ENCODE measurements at regions not wholly inside any gene's neighbourhood (a gene's known extent, or its start where the extent isn't known, plus 50 kb on each side); places are given as distances from the start of the nearest gene placed in this dataset.

DNA sequence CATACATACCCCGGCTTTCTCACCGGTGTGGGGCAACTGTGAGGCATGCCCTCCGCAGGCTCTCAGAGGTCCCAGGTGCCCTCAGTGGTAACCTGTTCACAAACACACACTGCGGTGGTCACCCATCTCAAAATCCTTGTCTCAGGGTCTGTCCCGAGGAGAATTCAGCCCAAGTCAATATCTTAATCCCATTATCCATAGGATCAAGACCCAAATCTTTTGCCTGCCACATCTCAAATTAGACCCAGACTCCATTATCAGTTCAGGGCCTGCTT lies 140.8 kb downstream of the CDC5L start:
- no peak for TF ChIP-seq CTCF (IDR thresholded peaks at IDR 0.05; ENCODE audit: insufficient read depth in 1 of 2, low read depth in 1 of 2, low read length in 1 of 2, severe bottlenecking in 1 of 2, unreplicated experiment in 1 of 2)
- Mint-ChIP-seq H3K4me3 (ENCODE audit: unreplicated experiment) (no peak overlapping the region), H3K27ac (ENCODE audit: unreplicated experiment) (no peak overlapping the region), H3K9me3 (ENCODE audit: unreplicated experiment) (no peaks in the 10 kb centered on the region), H3K36me3 (ENCODE audit: insufficient read depth, unreplicated experiment) (no peaks in the 10 kb centered on the region), H3K4me1 (ENCODE audit: low read depth, unreplicated experiment) (no peaks in the 10 kb centered on the region), H3K27me3 (ENCODE audit: insufficient read depth, unreplicated experiment) (peaks cover 19% of the 10 kb centered on the region)
- POLR2A ChIA-PET, result no interaction called here
- no TSS peak for BruUV-seq (replicated peaks)
- no peaks in the 10 kb centered on the region for H3K36me3 ChIP-seq (ENCODE audit: control insufficient read depth, insufficient read depth, low read length)
- H3K4me1 ChIP-seq, result no peaks in the 10 kb centered on the region
- DNase-seq, result no peak
- no peaks in the 10 kb centered on the region for H3K9me3 ChIP-seq
- intact Hi-C loops (cut with micrococcal nuclease; ENCODE audit: unreplicated experiment), result no loop called here
- H3K27me3 ChIP-seq (replicated peaks; ENCODE audit: control insufficient read depth, insufficient read depth, low read length), result no peaks in the 10 kb centered on the region
- H3K4me3 ChIP-seq (ENCODE audit: low read depth, low read length), result no peak overlapping the region
- CTCF ChIA-PET, result no interaction called here

GRCh38 chr6:44528716-44529115 lies 141.2 kb downstream of the CDC5L start:
- BruUV-seq (replicated peaks), result no TSS peak
- TF ChIP-seq CTCF (IDR thresholded peaks at IDR 0.05; ENCODE audit: insufficient read depth in 1 of 2, low read depth in 1 of 2, low read length in 1 of 2, severe bottlenecking in 1 of 2, unreplicated experiment in 1 of 2), result no peak
- ChIA-PET POLR2A (no interaction called here), CTCF (interaction anchor here (0.6 kb wide), 1 partner anchor 176 kb away, joined by 5 read pairs; no protein-coding TSS in a partner anchor)
- Mint-ChIP-seq H3K4me3 (ENCODE audit: unreplicated experiment) (no peak overlapping the region), H3K27ac (ENCODE audit: unreplicated experiment) (no peak overlapping the region), H3K4me1 (ENCODE audit: low read depth, unreplicated experiment) (no peaks in the 10 kb centered on the region), H3K27me3 (ENCODE audit: insufficient read depth, unreplicated experiment) (peaks cover 19% of the 10 kb centered on the region), H3K9me3 (ENCODE audit: unreplicated experiment) (no peaks in the 10 kb centered on the region), H3K36me3 (ENCODE audit: insufficient read depth, unreplicated experiment) (no peaks in the 10 kb centered on the region)
- Histone ChIP-seq H3K36me3 (ENCODE audit: control insufficient read depth, insufficient read depth, low read length) (no peaks in the 10 kb centered on the region), H3K9me3 (no peaks in the 10 kb centered on the region), H3K27me3 (replicated peaks; ENCODE audit: control insufficient read depth, insufficient read depth, low read length) (no peaks in the 10 kb centered on the region), H3K4me3 (ENCODE audit: low read depth, low read length) (no peak overlapping the region), H3K4me1 (no peaks in the 10 kb centered on the region)
- DNase-seq, result no peak
- intact Hi-C loops (cut with micrococcal nuclease; ENCODE audit: unreplicated experiment), result no loop called here

- CTCF ChIA-PET, result interaction anchor here (0.6 kb wide), 1 partner anchor 176 kb away, joined by 5 read pairs; no protein-coding TSS in a partner anchor
These were observed 141.8 kb downstream of the CDC5L start for GRCh38 chr6:44529146-44529905.

More at GRCh38 chr6:44529146-44529905, 141.8 kb downstream of the CDC5L start:
- Mint-ChIP-seq H3K4me3 (ENCODE audit: unreplicated experiment) (no peak overlapping the region), H3K36me3 (ENCODE audit: insufficient read depth, unreplicated experiment) (no peaks in the 10 kb centered on the region), H3K4me1 (ENCODE audit: low read depth, unreplicated experiment) (no peaks in the 10 kb centered on the region), H3K27ac (ENCODE audit: unreplicated experiment) (no peak overlapping the region), H3K9me3 (ENCODE audit: unreplicated experiment) (no peaks in the 10 kb centered on the region), H3K27me3 (ENCODE audit: insufficient read depth, unreplicated experiment) (peaks cover 19% of the 10 kb centered on the region)
- H3K36me3 ChIP-seq (ENCODE audit: control insufficient read depth, insufficient read depth, low read length), result no peaks in the 10 kb centered on the region
- POLR2A ChIA-PET, result no interaction called here
- BruUV-seq (replicated peaks), result no TSS peak
- DNase-seq, result no peak
- TF ChIP-seq CTCF (IDR thresholded peaks at IDR 0.05; ENCODE audit: insufficient read depth in 1 of 2, low read depth in 1 of 2, low read length in 1 of 2, severe bottlenecking in 1 of 2, unreplicated experiment in 1 of 2), result no peak
- intact Hi-C loops (cut with micrococcal nuclease; ENCODE audit: unreplicated experiment), result no loop called here
- H3K9me3 ChIP-seq, result no peaks in the 10 kb centered on the region
- H3K27me3 ChIP-seq (replicated peaks; ENCODE audit: control insufficient read depth, insufficient read depth, low read length), result no peaks in the 10 kb centered on the region
- no peaks in the 10 kb centered on the region for H3K4me1 ChIP-seq
- H3K4me3 ChIP-seq (ENCODE audit: low read depth, low read length), result no peak overlapping the region
